HG02852 (cell line): ENCODE measurements at regions not wholly inside any gene's neighbourhood (a gene's known extent, or its start where the extent isn't known, plus 50 kb on each side); places are given as distances from the start of the nearest gene placed in this dataset.
"Not testable (repeated sequence)": the region's sequence is repeated elsewhere in the genome, so short reads cannot be mapped to it uniquely, and the experiment has no call there.

ENCODE experiments used
- ATAC-seq: cut with Tn5 transposase; IDR thresholded peaks from one replicate; pipeline ENCODE4 v1.9.1; 2021; ENCODE audit warnings: mild to moderate bottlenecking, moderate library complexity; ENCODE audit not compliant: unreplicated experiment

GRCh38 chr6:9744119-9744518 lies 670.8 kb downstream of the TFAP2A start:
- no peak for ATAC-seq

GRCh38 chr6:9732056-9732455 lies 682.8 kb downstream of the TFAP2A start:
- ATAC-seq, result no peak

GRCh38 chr6:9725776-9726175 lies 689.1 kb downstream of the TFAP2A start:
- not testable (repeated sequence) for ATAC-seq

- no peak for ATAC-seq
Measured at GRCh38 chr6:9717568-9717967, 697.3 kb downstream of the TFAP2A start.

GRCh38 chr6:9711365-9711764 lies 703.5 kb downstream of the TFAP2A start:
- no peak for ATAC-seq

- ATAC-seq, result no peak
Measured at GRCh38 chr6:9710574-9710973, 704.3 kb downstream of the TFAP2A start.

GRCh38 chr6:9708600-9708999 lies 706.3 kb downstream of the TFAP2A start:
- ATAC-seq, result no peak

GRCh38 chr6:9704989-9705388 lies 709.9 kb downstream of the TFAP2A start:
- no peak for ATAC-seq

GRCh38 chr6:9702914-9703313 lies 712.0 kb downstream of the TFAP2A start:
- no peak for ATAC-seq

- no peak for ATAC-seq
Measured at GRCh38 chr6:9699888-9700287, 715.0 kb downstream of the TFAP2A start.

GRCh38 chr6:9697263-9697931 lies 717.5 kb downstream of the TFAP2A start:
- ATAC-seq, result no peak

GRCh38 chr6:9690388-9690787 lies 724.5 kb downstream of the TFAP2A start:
- no peak for ATAC-seq

GRCh38 chr6:9680727-9681126 lies 734.1 kb downstream of the TFAP2A start:
- ATAC-seq, result not testable (repeated sequence)

- no peak for ATAC-seq
Measured at GRCh38 chr6:9675122-9675521, 739.8 kb downstream of the TFAP2A start.

GRCh38 chr6:9659848-9660247 lies 755.0 kb downstream of the TFAP2A start:
- ATAC-seq, result no peak

- ATAC-seq, result no peak
Measured at GRCh38 chr6:9657994-9658393, 756.9 kb downstream of the TFAP2A start.

- ATAC-seq, result no peak
Measured at GRCh38 chr6:9647599-9647998, 767.3 kb downstream of the TFAP2A start.

GRCh38 chr6:9647071-9647445 lies 767.8 kb downstream of the TFAP2A start:
- ATAC-seq, result no peak

GRCh38 chr6:9646342-9647070 lies 768.4 kb downstream of the TFAP2A start:
- no peak for ATAC-seq

GRCh38 chr6:9638861-9639260 lies 776.0 kb downstream of the TFAP2A start:
- no peak for ATAC-seq

- ATAC-seq, result no peak
Measured at GRCh38 chr6:9634776-9635175, 780.1 kb downstream of the TFAP2A start.

- no peak for ATAC-seq
Measured at GRCh38 chr6:9632026-9632425, 782.8 kb downstream of the TFAP2A start.

GRCh38 chr6:9628819-9629218 lies 786.1 kb downstream of the TFAP2A start:
- ATAC-seq, result no peak
